ENCODE measurements at regions not wholly inside any gene's neighbourhood (a gene's known extent, or its start where the extent isn't known, plus 50 kb on each side); places are given as distances from the start of the nearest gene placed in this dataset.
"Not testable (repeated sequence)": the region's sequence is repeated elsewhere in the genome, so short reads cannot be mapped to it uniquely, and the experiment has no call there.

DNA sequence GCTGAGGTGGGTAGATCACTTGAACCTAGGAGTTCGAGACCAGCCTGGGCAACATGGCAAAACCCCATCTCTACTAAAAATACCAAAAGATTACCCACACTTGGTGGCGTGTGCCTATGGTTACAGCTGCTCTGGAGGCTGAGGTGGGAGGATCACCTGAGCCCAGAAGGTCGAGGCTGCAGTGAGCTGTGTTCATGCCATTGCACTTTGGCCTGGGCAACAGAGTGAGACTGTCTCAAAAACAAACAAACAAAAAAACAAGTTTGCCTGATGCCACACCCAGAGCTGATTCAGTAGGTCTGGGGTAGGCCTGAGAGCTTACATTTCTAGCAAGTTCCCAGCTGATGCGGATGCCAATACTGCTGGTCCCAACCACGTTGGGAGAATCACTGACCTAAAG, 60.5 kb upstream of the HSPA9 start:
- Histone ChIP-seq H3K27me3 (no peaks in the 10 kb centered on the region), H3K4me1 (peaks cover 0 to 11% (median 4%) of the 10 kb centered on the region in 4 donors), H3K4me3 (no peak overlapping the region), H3K9me3 (no peaks in the 10 kb centered on the region), H3K27ac (no peak overlapping the region), H3K36me3 (no peaks in the 10 kb centered on the region)
- TF ChIP-seq POLR2AphosphoS5 (IDR thresholded peaks at IDR 0.05) (no peak), CTCF (IDR thresholded peaks at IDR 0.05) (no peak), EP300 (IDR thresholded peaks at IDR 0.05) (no peak), POLR2A (IDR thresholded peaks at IDR 0.05) (no peak)
- 83 to 96% (median 88%) methylated on average over 5 of the region's 5 CpGs for WGBS, 5 donors
- DNase-seq, result no peak
- intact Hi-C loops (cut with DNase I; ENCODE audit: low total_unique reads), result no loop called here

GRCh38 chr5:138635265-138635664, 60.1 kb upstream of the HSPA9 start:
- Histone ChIP-seq H3K4me1 (peaks cover 0 to 11% (median 4%) of the 10 kb centered on the region in 4 donors), H3K9me3 (no peaks in the 10 kb centered on the region), H3K36me3 (no peaks in the 10 kb centered on the region), H3K27ac (peak overlapping the region in 1 of 5 donors; percentile 29), H3K4me3 (no peak overlapping the region), H3K27me3 (no peaks in the 10 kb centered on the region)
- intact Hi-C loops (cut with DNase I; ENCODE audit: low total_unique reads), result no loop called here
- DNase-seq, result peak in 1 of 2 donors; percentile 84
- TF ChIP-seq POLR2A (IDR thresholded peaks at IDR 0.05) (no peak), EP300 (IDR thresholded peaks at IDR 0.05) (no peak), POLR2AphosphoS5 (IDR thresholded peaks at IDR 0.05) (peak in 1 of 3 donors; percentile 4), CTCF (IDR thresholded peaks at IDR 0.05) (no peak)
- 48 to 57% (median 55%) methylated on average over 3 of the region's 3 CpGs for WGBS, 5 donors

- H3K36me3 ChIP-seq; H3K27me3 ChIP-seq; H3K9me3 ChIP-seq; H3K4me3 ChIP-seq; DNase-seq; intact Hi-C loops (cut with DNase I; ENCODE audit: low total_unique reads): not testable (repeated sequence)
- Histone ChIP-seq H3K4me1 (peaks cover 0 to 11% (median 4%) of the 10 kb centered on the region in 4 donors), H3K27ac (peak overlapping the region in 1 of 5 donors; percentile 29)
- 55 to 76% (median 70%) methylated on average over 4 of the region's 4 CpGs for WGBS, 5 donors
These were observed 59.6 kb upstream of the HSPA9 start for GRCh38 chr5:138634804-138635203.

- peaks cover 0 to 11% (median 4%) of the 10 kb centered on the region in 4 donors for H3K4me1 ChIP-seq
- H3K9me3 ChIP-seq, result no peaks in the 10 kb centered on the region
- H3K4me3 ChIP-seq, result no peak overlapping the region
- 48 to 54% (median 49%) methylated on average over 16 to 17 of the region's 17 CpGs for WGBS, 5 donors
- H3K27me3 ChIP-seq, result no peaks in the 10 kb centered on the region
- intact Hi-C loops (cut with DNase I; ENCODE audit: low total_unique reads), result no loop called here
- no peak overlapping the region for H3K27ac ChIP-seq
- DNase-seq, result peak; percentile 52 to 90
- TF ChIP-seq POLR2AphosphoS5 (IDR thresholded peaks at IDR 0.05) (peak in 1 of 3 donors; percentile 39), CTCF (IDR thresholded peaks at IDR 0.05) (peak in 4 of 7 experiments; percentile 13 to 32 (median 19)), POLR2A (IDR thresholded peaks at IDR 0.05) (no peak)
- no peaks in the 10 kb centered on the region for H3K36me3 ChIP-seq
These were observed 57.8 kb upstream of the HSPA9 start for GRCh38 chr5:138632900-138633489.

Data from stomach (tissue), 8 donors.